Kidney tubule cell (primary cell): ENCODE measurements at regions not wholly inside any gene's neighbourhood (a gene's known extent, or its start where the extent isn't known, plus 50 kb on each side); places are given as distances from the start of the nearest gene placed in this dataset.
"Not testable (repeated sequence)": the region's sequence is repeated elsewhere in the genome, so short reads cannot be mapped to it uniquely, and the experiment has no call there.

Source experiments
- DNase-seq: peaks from one replicate; pipeline ENCODE4 v3.0.0-alpha.2; 2018; ENCODE audit warnings: low spot score

- DNase-seq, result no peak
These were observed 497.3 kb downstream of the NEBL start for GRCh38 chr10:20399772-20400171.

DNA sequence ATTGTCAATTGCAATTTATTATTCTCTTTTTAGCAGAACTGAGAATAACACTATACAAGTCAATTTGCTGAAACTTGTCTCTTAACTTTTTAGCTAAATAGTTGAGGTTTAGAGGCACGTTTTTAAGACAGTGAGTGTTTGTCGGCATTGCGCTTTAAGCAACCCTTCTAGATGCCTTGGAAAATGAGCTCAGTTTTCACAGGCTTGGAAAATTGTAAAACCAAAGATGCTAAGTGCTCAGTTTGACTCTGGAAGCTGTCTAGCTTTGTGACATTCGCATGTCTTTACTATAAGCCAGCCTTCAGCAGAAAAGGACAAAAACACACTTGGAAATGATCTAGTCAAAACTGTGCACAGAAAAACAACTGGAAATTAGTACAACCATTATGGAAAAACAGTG lies 500.4 kb downstream of the NEBL start:
- DNase-seq, result no peak

DNA sequence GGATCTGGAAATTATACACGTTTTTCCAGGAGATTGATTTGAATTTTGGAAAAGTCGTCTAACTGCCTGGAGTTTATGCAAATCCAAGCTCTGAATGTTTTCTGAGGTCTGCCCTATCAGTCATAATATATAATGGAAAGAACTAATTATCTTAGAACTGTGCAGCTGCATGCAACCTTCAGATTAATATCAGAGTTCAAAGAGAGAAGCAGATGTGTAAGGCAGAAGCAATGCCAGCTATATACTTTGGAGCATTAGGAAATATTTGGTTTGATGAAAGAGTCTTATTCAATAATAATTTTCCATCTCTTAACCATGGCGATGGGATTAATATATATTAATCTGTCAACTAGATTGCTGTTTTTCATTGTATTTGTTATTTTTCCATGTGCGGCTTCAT lies 500.9 kb downstream of the NEBL start:
- no peak for DNase-seq

DNA sequence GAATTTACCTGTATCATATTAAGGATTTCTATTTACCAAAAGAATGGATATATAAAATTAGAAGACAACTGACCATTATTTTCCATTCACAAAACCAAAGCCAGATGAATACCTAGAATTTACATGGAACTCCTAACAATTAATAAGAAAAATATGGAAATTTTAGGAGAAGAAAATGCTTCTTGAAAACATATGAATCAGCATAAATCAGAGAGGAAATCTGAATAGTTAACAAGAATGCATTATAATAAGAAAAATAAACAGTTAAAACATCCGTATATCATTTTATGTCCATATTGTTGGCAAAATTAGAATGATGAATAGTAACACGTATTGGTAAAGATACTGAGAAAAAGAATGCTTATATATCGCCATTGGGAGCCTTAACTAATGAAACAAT lies 505.5 kb downstream of the NEBL start:
- DNase-seq, result no peak

- no peak for DNase-seq
These were observed 515.4 kb downstream of the NEBL start for GRCh38 chr10:20381761-20382160.

- no peak for DNase-seq
These were observed 516.7 kb downstream of the NEBL start for GRCh38 chr10:20380401-20380800.

DNA sequence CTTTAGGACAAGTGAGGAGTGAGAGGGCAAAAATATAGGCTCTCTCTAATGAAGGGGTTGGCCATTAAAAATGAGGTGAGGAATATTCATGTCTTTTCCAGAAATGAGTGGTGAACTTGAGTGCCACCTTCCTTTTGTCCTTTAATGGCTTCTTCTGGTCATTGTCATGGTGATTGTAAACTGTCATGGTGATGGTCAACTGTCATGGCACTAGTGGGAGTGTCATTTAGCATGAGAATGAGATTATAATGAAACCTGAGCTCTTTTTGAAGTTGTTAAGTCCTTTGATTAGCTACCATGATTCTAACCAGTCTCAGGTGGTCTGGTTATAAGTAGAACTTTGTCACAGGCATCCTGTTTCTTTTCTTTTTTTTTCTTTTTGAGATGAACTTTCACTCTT lies 524.4 kb downstream of the NEBL start:
- no peak for DNase-seq

DNA sequence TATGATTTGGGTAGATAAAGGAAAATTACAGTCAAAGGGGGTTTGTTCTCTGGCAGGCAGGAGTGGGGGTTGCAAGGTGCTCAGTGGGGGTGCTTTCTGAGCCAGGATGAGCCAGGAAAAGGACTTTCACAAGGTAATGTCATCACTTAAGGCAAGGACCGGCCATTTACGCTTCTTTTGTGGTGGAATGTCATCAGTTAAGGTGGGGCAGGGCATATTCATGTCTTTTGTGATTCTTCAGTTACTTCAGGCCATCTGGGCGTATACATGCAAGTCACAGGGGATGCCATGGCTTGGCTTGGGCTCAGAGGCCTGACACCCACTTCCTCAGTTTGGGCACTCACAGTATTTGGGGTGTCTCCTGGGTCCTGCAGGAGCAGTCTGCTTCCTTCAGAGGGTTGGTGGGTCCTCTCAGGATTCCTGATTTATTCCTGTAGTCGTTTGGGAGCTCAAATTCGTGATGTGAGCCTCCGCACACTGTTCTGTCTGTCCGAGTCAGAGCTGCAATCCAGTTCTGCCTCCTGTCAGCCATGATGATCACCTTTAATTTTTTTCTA lies 526.1 kb downstream of the NEBL start:
- DNase-seq, result not testable (repeated sequence)

- DNase-seq, result no peak
These were observed 527.0 kb downstream of the NEBL start for GRCh38 chr10:20369863-20370736.

DNA sequence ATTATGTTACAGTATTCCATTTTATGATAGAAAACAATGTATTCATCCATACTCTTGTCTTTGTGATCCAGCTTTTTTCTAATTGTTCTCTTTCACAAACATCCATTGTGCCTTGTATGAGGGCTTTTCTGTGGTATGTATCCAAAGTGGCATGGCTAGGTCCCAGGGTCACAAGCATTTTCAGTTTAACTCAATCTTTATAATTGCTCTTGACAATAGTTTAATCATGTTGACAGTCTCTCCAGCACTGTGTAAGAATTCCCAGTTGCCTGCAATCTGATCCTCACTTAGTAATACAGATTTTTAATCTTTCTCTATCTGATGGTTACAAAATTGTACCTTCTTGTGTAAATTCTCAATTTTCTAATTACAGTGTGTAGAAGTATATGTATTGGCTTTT lies 533.4 kb downstream of the NEBL start:
- DNase-seq, result no peak

DNA sequence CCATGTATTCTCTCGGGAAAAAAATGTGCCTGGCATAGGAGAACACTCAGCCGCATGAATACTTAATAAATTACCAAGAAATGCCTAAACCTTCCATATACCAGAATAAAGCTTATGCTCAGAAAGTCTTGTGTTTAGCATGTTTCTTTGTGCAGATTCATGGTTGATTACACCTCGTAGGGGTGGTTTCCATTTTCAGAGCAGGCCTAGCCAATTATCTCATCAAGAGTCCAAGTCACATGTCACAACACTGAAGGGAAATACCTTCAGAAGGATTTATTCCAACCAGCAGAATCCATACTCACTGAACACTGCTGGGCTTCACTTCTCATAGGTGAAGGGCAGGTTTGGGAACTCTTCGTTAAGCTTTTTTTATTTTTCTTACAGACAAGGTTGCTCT lies 539.7 kb downstream of the PLXDC2 start:
- no peak for DNase-seq

GRCh38 chr10:20355011-20355410 lies 538.8 kb downstream of the PLXDC2 start:
- no peak for DNase-seq

GRCh38 chr10:20354166-20354565 lies 537.9 kb downstream of the PLXDC2 start:
- DNase-seq, result no peak

DNA sequence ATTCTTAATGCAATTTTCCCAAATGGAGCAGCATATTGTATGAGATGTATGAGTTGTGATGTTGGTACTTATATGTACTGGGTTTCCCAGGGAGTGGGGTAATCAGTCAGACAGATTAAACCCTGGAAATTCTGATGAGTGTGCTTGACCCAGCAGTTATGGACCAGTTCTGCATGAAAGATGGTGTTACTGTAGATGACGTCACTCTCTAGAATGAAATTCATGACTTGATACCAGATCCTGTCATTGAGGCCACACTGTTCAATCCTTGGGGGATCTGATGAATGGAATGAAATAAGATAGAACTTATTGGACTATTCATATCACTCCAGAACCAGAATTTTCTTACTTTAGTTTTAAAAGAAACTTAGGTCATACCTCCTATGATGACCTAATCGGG lies 534.3 kb downstream of the PLXDC2 start:
- DNase-seq, result no peak

DNA sequence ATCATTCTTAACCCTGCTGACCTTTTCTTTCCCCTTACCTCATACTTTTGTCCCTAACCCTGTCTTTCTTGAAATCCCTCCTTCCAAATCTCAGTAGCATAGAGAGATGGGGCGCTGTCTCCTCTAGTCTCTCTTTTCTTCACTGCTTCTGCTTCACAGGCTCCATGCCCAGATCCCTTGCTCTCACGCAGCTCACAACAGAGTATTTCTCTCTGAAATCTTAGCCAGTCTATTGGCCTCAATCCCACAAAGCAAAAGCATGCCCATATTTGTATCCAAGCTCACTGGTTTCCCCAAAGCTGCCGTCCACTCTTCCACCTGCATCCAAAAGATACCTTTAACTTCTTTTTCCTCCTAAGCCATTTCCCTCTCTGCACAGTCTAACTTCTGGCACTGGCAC lies 526.8 kb downstream of the PLXDC2 start:
- DNase-seq, result no peak
